H9 (cell line): ENCODE measurements at regions not wholly inside any gene's neighbourhood (a gene's known extent, or its start where the extent isn't known, plus 50 kb on each side); places are given as distances from the start of the nearest gene placed in this dataset.

Experiments used
- DNase-seq: peaks from one replicate; pipeline ENCODE4 v3.0.0-alpha.2; 2017
- H2AFZ ChIP-seq: one replicate; pipeline ENCODE4 v1.6.1; 2013; ENCODE audit warnings: mild to moderate bottlenecking, low read length, control low read depth, moderate library complexity
- H2AK5ac ChIP-seq: 2 replicates; pipeline ENCODE4 v1.6.1; 2013; ENCODE audit warnings: low read length, control low read depth, mixed read lengths; ENCODE audit not compliant: insufficient read length
- H2BK120ac ChIP-seq: one replicate; pipeline ENCODE4 v1.6.1; 2013; ENCODE audit warnings: low read depth, mild to moderate bottlenecking, low read length, control low read depth, inconsistent platforms; ENCODE audit not compliant: poor library complexity, severe bottlenecking
- H2BK12ac ChIP-seq: 2 replicates; pipeline ENCODE4 v1.6.1; 2013; ENCODE audit warnings: low read length, control low read depth, mixed read lengths, low read depth; ENCODE audit not compliant: insufficient read length
- H2BK15ac ChIP-seq: 2 replicates; pipeline ENCODE4 v1.6.1; 2013; ENCODE audit warnings: low read depth, low read length, control low read depth
- H2BK20ac ChIP-seq: one replicate; pipeline ENCODE4 v1.6.1; 2013; ENCODE audit warnings: low read depth, mild to moderate bottlenecking, low read length, control low read depth, inconsistent platforms; ENCODE audit not compliant: poor library complexity, severe bottlenecking
- H2BK5ac ChIP-seq: 2 replicates; pipeline ENCODE4 v1.6.1; 2013; ENCODE audit warnings: low read length, control low read depth, mixed read lengths; ENCODE audit not compliant: insufficient read length
- H3K14ac ChIP-seq: 2 replicates; pipeline ENCODE4 v1.6.1; 2013; ENCODE audit warnings: low read length, control low read depth; ENCODE audit not compliant: insufficient read depth
- H3K18ac ChIP-seq: 2 replicates; pipeline ENCODE4 v1.6.1; 2013; ENCODE audit warnings: low read depth, mild to moderate bottlenecking, mixed read lengths, low read length, control low read depth; ENCODE audit not compliant: insufficient read length
- H3K23ac ChIP-seq: 2 replicates; pipeline ENCODE4 v1.6.1; 2013; ENCODE audit warnings: low read length, control low read depth, mixed read lengths, low read depth; ENCODE audit not compliant: insufficient read length
- H3K23me2 ChIP-seq: 2 replicates; pipeline ENCODE4 v1.6.1; 2013; ENCODE audit warnings: low read depth, mild to moderate bottlenecking, mixed read lengths, low read length, control low read depth; ENCODE audit not compliant: insufficient read length, poor library complexity, severe bottlenecking
- H3K27ac ChIP-seq: 2 replicates; pipeline ENCODE4 v1.5.1; 2013; ENCODE audit warnings: low read length, control low read depth, mixed read lengths, low read depth; ENCODE audit not compliant: insufficient read length
- H3K27me3 ChIP-seq: 2 replicates; pipeline ENCODE4 v1.6.1; 2013; ENCODE audit warnings: low read length, control low read depth, inconsistent platforms; ENCODE audit not compliant: insufficient read depth
- H3K4ac ChIP-seq: 2 replicates; pipeline ENCODE4 v1.6.1; 2013; ENCODE audit warnings: low read depth, mild to moderate bottlenecking, control low read depth, inconsistent platforms, low read length, moderate library complexity
- H3K4me1 ChIP-seq: 2 replicates; pipeline ENCODE4 v1.6.1; 2013; ENCODE audit warnings: low read length, control low read depth, inconsistent platforms; ENCODE audit not compliant: insufficient read depth
- H3K4me2 ChIP-seq: 2 replicates; pipeline ENCODE4 v1.6.1; 2013; ENCODE audit warnings: low read length, control low read depth, mixed read lengths; ENCODE audit not compliant: insufficient read length, insufficient read depth
- H3K56ac ChIP-seq: 2 replicates; pipeline ENCODE4 v1.6.1; 2013; ENCODE audit warnings: low read depth, mild to moderate bottlenecking, mixed read lengths, low read length, control low read depth; ENCODE audit not compliant: insufficient read length
- H3K79me1 ChIP-seq: 2 replicates; pipeline ENCODE4 v1.6.1; 2013; ENCODE audit warnings: low read depth, mild to moderate bottlenecking, moderate library complexity, low read length, control low read depth, inconsistent platforms; ENCODE audit not compliant: insufficient read depth, poor library complexity, severe bottlenecking
- H3K79me2 ChIP-seq: 2 replicates; pipeline ENCODE4 v1.6.1; 2013; ENCODE audit warnings: low read length, control low read depth, inconsistent platforms; ENCODE audit not compliant: insufficient read depth
- H3K9ac ChIP-seq: 2 replicates; pipeline ENCODE4 v1.6.1; 2013; ENCODE audit warnings: low read length, control low read depth, mixed read lengths; ENCODE audit not compliant: insufficient read length; ENCODE audit errors: extremely low read depth
- H3K9me3 ChIP-seq: one replicate; pipeline ENCODE4 v1.6.1; 2013; ENCODE audit warnings: low read depth, low read length, inconsistent platforms; ENCODE audit not compliant: control insufficient read depth
- H3T11ph ChIP-seq: one replicate; pipeline ENCODE4 v1.6.1; 2013; ENCODE audit warnings: mild to moderate bottlenecking, low read length, control low read depth, inconsistent platforms
- H4K20me1 ChIP-seq: one replicate; pipeline ENCODE4 v1.6.1; 2013; ENCODE audit not compliant: control insufficient read depth, insufficient read length, insufficient read depth
- H4K5ac ChIP-seq: 2 replicates; pipeline ENCODE4 v1.6.1; 2013; ENCODE audit warnings: low read depth, mild to moderate bottlenecking, mixed read lengths, low read length, control low read depth; ENCODE audit not compliant: insufficient read length
- H4K8ac ChIP-seq: replicated peaks from 2 replicates; pipeline ENCODE4 v1.6.1; 2013; ENCODE audit warnings: low read length, control low read depth, mixed read lengths, low read depth; ENCODE audit not compliant: insufficient read length
- H4K91ac ChIP-seq: 2 replicates; pipeline ENCODE4 v1.6.1; 2013; ENCODE audit warnings: low read depth, mild to moderate bottlenecking, moderate library complexity, mixed read lengths, low read length, control low read depth; ENCODE audit not compliant: insufficient read length
- H3K27ac Mint-ChIP-seq, 3 experiments: 2 replicates in 2 of 3; 3 replicates in 1 of 3; pipeline ENCODE4 v1.8.0; 2020 to 2021; ENCODE audit warnings: mixed read lengths in 3 of 3, mild to moderate bottlenecking in 1 of 3, moderate library complexity in 1 of 3
- H3K27me3 Mint-ChIP-seq: 2 replicates; pipeline ENCODE4 v1.8.0; 2021; ENCODE audit warnings: low read depth, mild to moderate bottlenecking, moderate library complexity, mixed read lengths
- H3K36me3 Mint-ChIP-seq, 3 experiments: 2 replicates in 2 of 3; 3 replicates in 1 of 3; pipeline ENCODE4 v1.8.0; 2020 to 2021; ENCODE audit warnings: low read depth in 3 of 3, mixed read lengths in 3 of 3; ENCODE audit not compliant: insufficient read depth in 1 of 3
- H3K4me1 Mint-ChIP-seq, 2 experiments: 2 replicates each; pipeline ENCODE4 v1.8.0; 2020; ENCODE audit warnings: mixed read lengths in 2 of 2
- H3K4me3 Mint-ChIP-seq, 2 experiments: 2 replicates in 1 of 2; 3 replicates in 1 of 2; pipeline ENCODE4 v1.8.0; 2020 to 2021; ENCODE audit warnings: mild to moderate bottlenecking in 2 of 2, mixed read lengths in 2 of 2, moderate library complexity in 1 of 2
- H3K9me3 Mint-ChIP-seq, 2 experiments: 2 replicates in 1 of 2; 3 replicates in 1 of 2; pipeline ENCODE4 v1.8.0; 2020; ENCODE audit warnings: mild to moderate bottlenecking in 2 of 2, mixed read lengths in 2 of 2, moderate library complexity in 1 of 2
- WGBS: extraction: QIAGEN DNeasy Blood & Tissue Kit; methylation state at CpG from one replicate; pipeline ENCODE4 v1.1.7; 2013; ENCODE audit warnings: missing lambda C conversion rate, low lambda C conversion rate, mixed read lengths; ENCODE audit not compliant: insufficient read length; ENCODE audit errors: extremely low coverage; 5-methylcytosine and 5-hydroxymethylcytosine counted together
- TF ChIP-seq, protein P1 (sequence below): fragments of 200-600 bp; sonication (generic); conservative IDR thresholded peaks from 3 replicates; pipeline ENCODE4 v1.8.0; 2021; ENCODE audit warnings: antibody characterized with exemption, mild to moderate bottlenecking

DNA sequence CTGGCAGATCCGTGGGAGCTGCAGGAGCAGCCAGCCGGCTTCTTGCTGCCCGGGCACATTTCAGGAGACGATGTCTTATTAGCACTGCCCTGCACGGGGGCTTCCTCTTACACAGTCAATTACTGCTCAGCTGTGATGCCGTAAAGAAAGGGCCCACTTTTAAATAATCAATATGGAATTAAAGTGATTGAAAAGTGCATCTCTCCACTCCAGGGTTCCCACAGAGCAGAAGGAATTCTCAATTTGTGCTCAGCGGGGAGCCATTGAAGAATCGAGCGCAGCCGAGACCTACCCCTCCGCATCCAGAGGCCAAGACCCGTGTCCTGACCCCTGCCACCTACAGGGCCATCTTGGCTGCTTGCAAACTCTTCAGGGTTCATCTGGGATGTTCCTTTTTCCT, 399.4 kb upstream of the C16orf82 start:
- Histone ChIP-seq H3K23ac (no peak overlapping the region), H4K8ac (no peak overlapping the region), H2BK12ac (no peak overlapping the region), H3K79me1 (no peaks in the 10 kb centered on the region), H4K91ac (no peak overlapping the region), H3K9ac (no peak overlapping the region), H3K14ac (peak overlapping the region; percentile 29; the same call in 1 of the 2 replicates), H3K4me2 (no peak overlapping the region), H4K5ac (no peak overlapping the region), H3K79me2 (no peaks in the 10 kb centered on the region), H2BK15ac (no peak overlapping the region), H2BK20ac (no peak overlapping the region), H3K18ac (no peak overlapping the region), H3K27me3 (no peaks in the 10 kb centered on the region), H2AK5ac (no peak overlapping the region), H3K23me2 (no peaks in the 10 kb centered on the region), H2AFZ (no peak overlapping the region), H3T11ph (no peak overlapping the region), H3K27ac (no peak overlapping the region), H3K9me3 (no peaks in the 10 kb centered on the region), H2BK120ac (no peak overlapping the region), H3K4ac (no peak overlapping the region), H4K20me1 (no peaks in the 10 kb centered on the region), H3K4me1 (no peaks in the 10 kb centered on the region; the same call in 1 of the 2 replicates), H2BK5ac (no peak overlapping the region), H3K56ac (no peak overlapping the region)
- Mint-ChIP-seq H3K9me3 (no peaks in the 10 kb centered on the region), H3K27ac (no peak overlapping the region), H3K36me3 (no peaks in the 10 kb centered on the region), H3K4me3 (no peak overlapping the region; a peak in 2 of 5 replicates), H3K4me1 (peaks cover 11 to 20% of the 10 kb centered on the region in 2 experiments), H3K27me3 (peaks cover 6% of the 10 kb centered on the region)
- no CpG with 5 or more reads among the region's 12 CpGs for WGBS
- peak; percentile 46 for DNase-seq
- TF ChIP-seq, protein P1, sequence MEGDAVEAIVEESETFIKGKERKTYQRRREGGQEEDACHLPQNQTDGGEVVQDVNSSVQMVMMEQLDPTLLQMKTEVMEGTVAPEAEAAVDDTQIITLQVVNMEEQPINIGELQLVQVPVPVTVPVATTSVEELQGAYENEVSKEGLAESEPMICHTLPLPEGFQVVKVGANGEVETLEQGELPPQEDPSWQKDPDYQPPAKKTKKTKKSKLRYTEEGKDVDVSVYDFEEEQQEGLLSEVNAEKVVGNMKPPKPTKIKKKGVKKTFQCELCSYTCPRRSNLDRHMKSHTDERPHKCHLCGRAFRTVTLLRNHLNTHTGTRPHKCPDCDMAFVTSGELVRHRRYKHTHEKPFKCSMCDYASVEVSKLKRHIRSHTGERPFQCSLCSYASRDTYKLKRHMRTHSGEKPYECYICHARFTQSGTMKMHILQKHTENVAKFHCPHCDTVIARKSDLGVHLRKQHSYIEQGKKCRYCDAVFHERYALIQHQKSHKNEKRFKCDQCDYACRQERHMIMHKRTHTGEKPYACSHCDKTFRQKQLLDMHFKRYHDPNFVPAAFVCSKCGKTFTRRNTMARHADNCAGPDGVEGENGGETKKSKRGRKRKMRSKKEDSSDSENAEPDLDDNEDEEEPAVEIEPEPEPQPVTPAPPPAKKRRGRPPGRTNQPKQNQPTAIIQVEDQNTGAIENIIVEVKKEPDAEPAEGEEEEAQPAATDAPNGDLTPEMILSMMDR, result peak; percentile 22; the same call in 1 of the 3 replicates
